PC-3 (cell line): ENCODE measurements at regions not wholly inside any gene's neighbourhood (a gene's known extent, or its start where the extent isn't known, plus 50 kb on each side); places are given as distances from the start of the nearest gene placed in this dataset.

ENCODE experiments used
- EZH2phosphoT487 ChIP-seq: fragments of 300-600 bp; sonication (generic); IDR thresholded peaks from 2 replicates; pipeline ENCODE4 v1.6.1; 2018; ENCODE audit warnings: mild to moderate bottlenecking, antibody characterized with exemption, low read length, borderline replicate concordance
- TF ChIP-seq, protein P1 (sequence below): fragments of 300-600 bp; sonication (generic); conservative IDR thresholded peaks from 2 replicates; pipeline ENCODE4 v1.5.1; 2017; ENCODE audit warnings: antibody characterized with exemption, low read depth, mild to moderate bottlenecking, low read length

DNA sequence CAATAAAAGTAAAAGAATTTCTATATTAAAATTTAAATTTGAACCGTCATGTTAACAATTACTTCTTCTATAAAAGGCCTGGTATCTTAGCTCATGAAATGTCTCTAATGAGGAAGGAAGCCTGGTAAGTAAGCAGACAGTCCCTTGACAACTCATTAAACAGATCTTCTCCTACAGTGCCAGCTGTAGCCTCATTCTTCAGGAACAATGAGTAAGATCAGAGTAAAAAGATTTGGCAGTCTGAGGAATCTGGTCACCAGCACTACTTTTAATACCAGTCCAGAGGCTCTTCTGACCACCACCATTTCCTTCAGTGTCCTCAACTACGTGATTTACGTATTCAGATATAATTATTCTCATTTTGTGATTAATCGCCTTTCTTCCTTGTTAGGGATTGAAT is 955.0 kb upstream of the ALCAM start:
- TF ChIP-seq, protein P1, sequence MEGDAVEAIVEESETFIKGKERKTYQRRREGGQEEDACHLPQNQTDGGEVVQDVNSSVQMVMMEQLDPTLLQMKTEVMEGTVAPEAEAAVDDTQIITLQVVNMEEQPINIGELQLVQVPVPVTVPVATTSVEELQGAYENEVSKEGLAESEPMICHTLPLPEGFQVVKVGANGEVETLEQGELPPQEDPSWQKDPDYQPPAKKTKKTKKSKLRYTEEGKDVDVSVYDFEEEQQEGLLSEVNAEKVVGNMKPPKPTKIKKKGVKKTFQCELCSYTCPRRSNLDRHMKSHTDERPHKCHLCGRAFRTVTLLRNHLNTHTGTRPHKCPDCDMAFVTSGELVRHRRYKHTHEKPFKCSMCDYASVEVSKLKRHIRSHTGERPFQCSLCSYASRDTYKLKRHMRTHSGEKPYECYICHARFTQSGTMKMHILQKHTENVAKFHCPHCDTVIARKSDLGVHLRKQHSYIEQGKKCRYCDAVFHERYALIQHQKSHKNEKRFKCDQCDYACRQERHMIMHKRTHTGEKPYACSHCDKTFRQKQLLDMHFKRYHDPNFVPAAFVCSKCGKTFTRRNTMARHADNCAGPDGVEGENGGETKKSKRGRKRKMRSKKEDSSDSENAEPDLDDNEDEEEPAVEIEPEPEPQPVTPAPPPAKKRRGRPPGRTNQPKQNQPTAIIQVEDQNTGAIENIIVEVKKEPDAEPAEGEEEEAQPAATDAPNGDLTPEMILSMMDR = no peak
- TF ChIP-seq EZH2phosphoT487 = no peak
